ENCODE measurements at regions not wholly inside any gene's neighbourhood (a gene's known extent, or its start where the extent isn't known, plus 50 kb on each side); places are given as distances from the start of the nearest gene placed in this dataset.

- no peaks in the 10 kb centered on the region for H3K36me3 ChIP-seq (ENCODE audit: control insufficient read depth in 2 of 2, extremely low read depth in 1 of 2, insufficient read depth in 2 of 2, low read length in 2 of 2)
- H3K79me2 ChIP-seq (ENCODE audit: control insufficient read depth, insufficient read depth, low read length) = no peaks in the 10 kb centered on the region
- H3K4me1 ChIP-seq (ENCODE audit: control insufficient read depth, extremely low read depth, insufficient read depth, low read length) = no peaks in the 10 kb centered on the region
- TF ChIP-seq MAX (IDR thresholded peaks at IDR 0.05; ENCODE audit: insufficient read depth, insufficient read length) = no peak
- no peak for TF ChIP-seq FOS (IDR thresholded peaks at IDR 0.05; ENCODE audit: borderline replicate concordance, insufficient read depth, low read length)
- TF ChIP-seq POLR2AphosphoS5 (IDR thresholded peaks at IDR 0.05; ENCODE audit: insufficient read depth, low read depth, low read length) = no peak
- TF ChIP-seq POLR2A (IDR thresholded peaks at IDR 0.05; ENCODE audit: low read depth, low read length) = no peak
- TF ChIP-seq JUN (IDR thresholded peaks at IDR 0.05; ENCODE audit: borderline replicate concordance, insufficient read depth, insufficient read length, low read depth) = no peak
- TF ChIP-seq MYC (IDR thresholded peaks at IDR 0.05; ENCODE audit: low read depth, low read length) = no peak
- TF ChIP-seq CTCF (IDR thresholded peaks at IDR 0.05; ENCODE audit: extremely low read depth in 1 of 2, insufficient read depth in 1 of 2, low read depth in 1 of 2, low read length in 2 of 2) = no peak
- no peak for TF ChIP-seq GATA2 (IDR thresholded peaks at IDR 0.05; ENCODE audit: insufficient read depth, insufficient read length, low read depth, low read length)
- TF ChIP-seq EZH2 (IDR thresholded peaks at IDR 0.05; ENCODE audit: borderline replicate concordance, low read depth, low read length, severe bottlenecking) = no peak
- no peak overlapping the region for H3K27ac ChIP-seq (ENCODE audit: insufficient read depth, low read depth, low read length)
- DNase-seq (ENCODE audit: low read depth, low spot score) (no peak), FAIRE-seq (no peak)
- no TSS peak for BruUV-seq (replicated peaks)
- no peak overlapping the region for H3K4me3 ChIP-seq (replicated peaks in 1 of 3; ENCODE audit: insufficient read depth in 1 of 3, low read depth in 1 of 3, low read length in 3 of 3)
- H2AFZ ChIP-seq (ENCODE audit: low read depth, low read length) = no peak overlapping the region
- intact Hi-C loops (cut with micrococcal nuclease) = no loop called here
- dilution Hi-C loops (cut with MboI; ENCODE audit: extremely low pct_ligation_motif_present, low sequenced_read_pairs) = no loop called here
- H3K9me3 ChIP-seq (replicated peaks; ENCODE audit: control insufficient read depth, insufficient read depth, low read length) = no peaks in the 10 kb centered on the region
- CTCF ChIA-PET = no interaction called here
- H3K9ac ChIP-seq (replicated peaks; ENCODE audit: extremely low read depth, insufficient read depth, low read length) = no peak overlapping the region
- no peak overlapping the region for H3K4me2 ChIP-seq (ENCODE audit: insufficient read depth, low read length)
- no peaks in the 10 kb centered on the region for H4K20me1 ChIP-seq (replicated peaks; ENCODE audit: control insufficient read depth, extremely low read depth, insufficient read depth, low read length)
- POLR2A ChIA-PET = no interaction called here
- no peaks in the 10 kb centered on the region for H3K9me1 ChIP-seq (replicated peaks; ENCODE audit: control insufficient read depth, extremely low read depth, insufficient read depth, low read length)
- peaks cover 0 to 2% of the 10 kb centered on the region in 2 experiments for H3K27me3 ChIP-seq (ENCODE audit: control insufficient read depth in 2 of 2, insufficient read depth in 2 of 2, low read length in 2 of 2)
Measured at GRCh38 chr10:8187171-8187666, 132.7 kb downstream of the GATA3 start.

Data from endothelial cell of umbilical vein (primary cell).